Gastrocnemius medialis (tissue), 4 donors: ENCODE measurements at regions not wholly inside any gene's neighbourhood (a gene's known extent, or its start where the extent isn't known, plus 50 kb on each side); places are given as distances from the start of the nearest gene placed in this dataset.
"Not testable (repeated sequence)": the region's sequence is repeated elsewhere in the genome, so short reads cannot be mapped to it uniquely, and the experiment has no call there.

ENCODE experiments used
- ATAC-seq, 2 donors: fragments of 150-250 bp; one replicate each; pipeline ENCODE4 v1.9.1; 2016
- DNase-seq, 2 donors: peaks; one replicate each; pipeline ENCODE4 v3.0.0-alpha.2; 2019
- H3K27ac ChIP-seq, 4 donors: fragments of 200-600 bp; sonication (generic); 1 replicate in 1 of 4; 2 replicates in 3 of 4; pipeline ENCODE4 v1.5.1; 2016 to 2018; ENCODE audit warnings: mild to moderate bottlenecking in 2 of 4, moderate library complexity in 1 of 4
- H3K27me3 ChIP-seq, 3 donors: fragments of 200-600 bp; sonication (generic) in 2 of 3; 1 replicate in 1 of 3; 2 replicates in 2 of 3; pipeline versions ENCODE4 v1.5.1 to v1.6.0; 2016 to 2019; ENCODE audit warnings: mild to moderate bottlenecking in 1 of 3, moderate library complexity in 1 of 3
- H3K36me3 ChIP-seq, 2 donors: fragments of 200-600 bp; sonication (generic) in 1 of 2; one replicate each; pipeline ENCODE4 v1.5.1; 2017 to 2018
- H3K4me1 ChIP-seq, 2 donors: fragments of 200-600 bp; sonication (generic) in 1 of 2; one replicate each; pipeline ENCODE4 v1.5.1; 2016 to 2017; ENCODE audit warnings: mild to moderate bottlenecking in 2 of 2
- H3K4me3 ChIP-seq, 4 donors: fragments of 200-600 bp; sonication (generic) in 3 of 4; 1 replicate in 1 of 4; 2 replicates in 3 of 4; pipeline ENCODE4 v1.5.1; 2016 to 2019; ENCODE audit warnings: mild to moderate bottlenecking in 2 of 4
- H3K9me3 ChIP-seq, 3 donors: fragments of 200-600 bp; sonication (generic) in 2 of 3; 1 replicate in 1 of 3; 2 replicates in 2 of 3; pipeline ENCODE4 v1.5.1; 2016 to 2019
- POLR2A ChIP-seq, 2 donors: fragments of 450-650 bp; IDR thresholded peaks; one replicate each; pipeline ENCODE4 v1.6.1; 2017; ENCODE audit warnings: antibody characterized with exemption in 2 of 2, mild to moderate bottlenecking in 2 of 2, moderate library complexity in 2 of 2
- in situ Hi-C, 4 donors: fragments of 200-750 bp; cut with MboI; loops; one replicate each; pipeline versions ENCODE4 v1.15.0 to v1.8.0; 2017; ENCODE audit warnings: low sequenced_read_pairs in 4 of 4
- intact Hi-C: fragments of 100-400 bp; cut with DNase I; formaldehyde crosslinking; loops from one replicate; pipeline ENCODE4 v1.15.1; 2023; ENCODE audit warnings: low total_unique reads
- TF ChIP-seq, protein P1 (sequence below), 5 experiments: fragments of 450-650 bp in 3 of 5; fragments of 200-600 bp in 2 of 5; sonication (generic) in 2 of 5; IDR thresholded peaks in 4 of 5; conservative IDR thresholded peaks in 1 of 5; 1 replicate in 4 of 5; 2 replicates in 1 of 5; pipeline ENCODE4 v1.5.1; 2016 to 2019; ENCODE audit warnings: antibody characterized with exemption in 5 of 5, mild to moderate bottlenecking in 3 of 5, moderate library complexity in 3 of 5

DNA sequence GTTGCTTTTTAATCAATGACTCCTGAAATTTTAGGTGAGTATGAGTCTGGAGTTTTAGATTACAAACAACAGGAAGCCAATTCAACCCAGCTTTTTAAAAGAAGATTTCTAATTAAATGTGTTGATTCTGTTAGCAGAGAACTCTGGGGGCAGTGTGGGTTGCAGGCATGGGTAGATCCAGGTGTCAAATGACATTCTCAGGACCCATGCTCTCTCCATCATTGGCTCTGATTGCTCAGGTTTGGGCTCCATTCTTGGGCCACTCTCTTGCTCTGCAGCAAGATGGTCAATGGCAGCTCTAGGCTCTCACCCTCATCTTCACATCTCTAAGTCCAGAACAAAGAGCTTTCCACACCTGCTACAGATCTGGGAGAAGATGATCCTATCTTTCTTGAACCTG lies 463.7 kb downstream of the PREX1 start:
- TF ChIP-seq, protein P1, sequence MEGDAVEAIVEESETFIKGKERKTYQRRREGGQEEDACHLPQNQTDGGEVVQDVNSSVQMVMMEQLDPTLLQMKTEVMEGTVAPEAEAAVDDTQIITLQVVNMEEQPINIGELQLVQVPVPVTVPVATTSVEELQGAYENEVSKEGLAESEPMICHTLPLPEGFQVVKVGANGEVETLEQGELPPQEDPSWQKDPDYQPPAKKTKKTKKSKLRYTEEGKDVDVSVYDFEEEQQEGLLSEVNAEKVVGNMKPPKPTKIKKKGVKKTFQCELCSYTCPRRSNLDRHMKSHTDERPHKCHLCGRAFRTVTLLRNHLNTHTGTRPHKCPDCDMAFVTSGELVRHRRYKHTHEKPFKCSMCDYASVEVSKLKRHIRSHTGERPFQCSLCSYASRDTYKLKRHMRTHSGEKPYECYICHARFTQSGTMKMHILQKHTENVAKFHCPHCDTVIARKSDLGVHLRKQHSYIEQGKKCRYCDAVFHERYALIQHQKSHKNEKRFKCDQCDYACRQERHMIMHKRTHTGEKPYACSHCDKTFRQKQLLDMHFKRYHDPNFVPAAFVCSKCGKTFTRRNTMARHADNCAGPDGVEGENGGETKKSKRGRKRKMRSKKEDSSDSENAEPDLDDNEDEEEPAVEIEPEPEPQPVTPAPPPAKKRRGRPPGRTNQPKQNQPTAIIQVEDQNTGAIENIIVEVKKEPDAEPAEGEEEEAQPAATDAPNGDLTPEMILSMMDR (IDR thresholded peaks at IDR 0.05 in 4 of 5, conservative IDR thresholded peaks at IDR 0.05 in 1 of 5): no peak
- TF ChIP-seq POLR2A (IDR thresholded peaks at IDR 0.05): no peak
- Histone ChIP-seq H3K4me1 (no peaks in the 10 kb centered on the region), H3K27ac (no peak overlapping the region), H3K27me3 (no peaks in the 10 kb centered on the region), H3K36me3 (no peaks in the 10 kb centered on the region), H3K4me3 (no peak overlapping the region), H3K9me3 (no peaks in the 10 kb centered on the region)
- ATAC-seq (no peak), DNase-seq (no peak)
- intact Hi-C loops (no loop called here), in situ Hi-C loops (no loop called here)

DNA sequence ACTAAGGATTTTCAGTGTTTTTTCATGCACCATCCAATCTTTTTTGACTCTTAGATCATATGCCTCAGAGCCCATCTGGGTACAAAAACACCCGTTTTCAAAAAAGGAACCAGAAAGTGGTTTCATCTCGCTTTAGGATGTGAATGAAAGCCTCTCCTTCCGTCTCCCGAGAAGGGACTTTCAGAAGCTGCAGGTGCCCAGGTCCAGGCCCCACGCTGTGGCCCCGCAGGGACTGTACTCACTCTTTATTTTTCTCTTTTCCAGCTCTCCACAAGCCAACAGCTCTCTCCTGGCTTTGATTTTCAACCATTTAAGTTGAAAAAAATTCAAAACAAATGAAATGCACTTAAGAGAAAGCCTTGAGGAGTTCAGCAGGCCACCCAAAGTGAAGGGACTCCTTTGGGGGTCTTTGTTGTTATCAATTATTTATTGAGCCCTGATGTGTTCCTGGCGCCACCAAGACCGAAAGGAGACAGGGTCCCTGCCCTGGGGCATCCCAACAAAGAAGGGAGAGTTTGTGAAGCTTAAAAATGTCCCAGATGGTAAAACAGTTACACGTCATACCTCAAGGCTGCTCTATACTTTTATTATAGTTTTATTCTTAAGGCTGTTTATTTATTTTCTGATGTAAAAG lies 467.3 kb downstream of the PREX1 start:
- Histone ChIP-seq H3K9me3 (no peaks in the 10 kb centered on the region), H3K4me3 (no peak overlapping the region), H3K27me3 (no peaks in the 10 kb centered on the region), H3K27ac (no peak overlapping the region), H3K36me3 (no peaks in the 10 kb centered on the region), H3K4me1 (no peaks in the 10 kb centered on the region)
- no peak for TF ChIP-seq POLR2A (IDR thresholded peaks at IDR 0.05)
- TF ChIP-seq, protein P1 (IDR thresholded peaks at IDR 0.05 in 4 of 5, conservative IDR thresholded peaks at IDR 0.05 in 1 of 5): no peak
- intact Hi-C loops (no loop called here), in situ Hi-C loops (no loop called here)
- no peak for ATAC-seq
- no peak for DNase-seq

DNA sequence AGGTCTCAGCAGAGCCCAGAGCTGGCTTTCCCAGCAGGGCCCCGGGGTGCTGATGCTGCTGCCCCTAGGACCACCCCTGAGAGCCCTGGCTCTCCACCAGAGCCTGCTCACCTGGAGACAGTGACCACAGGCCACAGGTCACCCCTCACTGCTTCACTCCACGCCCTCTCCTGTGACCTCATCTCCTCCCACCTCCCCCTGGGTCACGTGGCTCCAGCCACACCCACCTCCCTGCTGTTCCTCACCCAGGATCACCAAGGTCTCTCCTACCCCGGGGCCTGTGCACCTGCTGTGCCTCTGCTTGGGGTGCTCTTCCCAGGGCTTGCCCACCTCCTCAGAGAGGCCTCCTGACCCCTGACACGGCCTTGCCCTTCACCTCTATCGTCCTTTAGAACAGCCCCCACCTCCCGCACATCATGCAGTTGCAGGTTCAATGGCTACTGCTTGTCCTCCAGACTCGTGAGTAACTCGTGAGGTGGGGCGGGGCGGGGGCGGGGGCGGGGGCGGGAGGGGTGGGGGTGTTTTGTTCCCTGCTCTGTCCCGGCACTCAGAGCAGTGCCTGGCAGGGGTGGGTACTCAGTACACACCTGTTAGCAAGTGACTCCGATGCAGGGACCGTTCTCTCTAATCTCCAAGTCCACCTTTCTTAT lies 468.0 kb downstream of the PREX1 start:
- Histone ChIP-seq H3K9me3 (no peaks in the 10 kb centered on the region), H3K4me1 (no peaks in the 10 kb centered on the region), H3K27me3 (no peaks in the 10 kb centered on the region), H3K4me3 (no peak overlapping the region), H3K27ac (no peak overlapping the region), H3K36me3 (no peaks in the 10 kb centered on the region)
- in situ Hi-C loops: no loop called here
- no peak for ATAC-seq
- TF ChIP-seq, protein P1 (IDR thresholded peaks at IDR 0.05 in 4 of 5, conservative IDR thresholded peaks at IDR 0.05 in 1 of 5): no peak
- TF ChIP-seq POLR2A (IDR thresholded peaks at IDR 0.05): no peak
- DNase-seq: no peak
- intact Hi-C loops: no loop called here

DNA sequence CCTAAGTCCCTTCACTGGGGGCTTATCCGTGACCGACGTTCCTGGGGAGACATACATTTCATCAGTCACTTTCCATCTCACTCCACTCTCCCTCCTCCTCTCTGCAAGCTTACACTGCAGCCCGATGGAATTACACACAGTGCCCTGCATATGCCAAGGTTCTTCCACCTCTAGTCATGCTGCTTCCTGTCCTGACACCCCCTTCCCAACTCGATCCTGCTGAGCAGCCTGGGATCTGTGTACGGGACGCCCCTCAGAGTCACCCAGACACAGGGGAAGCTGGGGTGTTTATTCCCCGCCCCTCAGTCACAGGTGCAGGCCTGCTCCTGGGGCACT lies 468.8 kb downstream of the PREX1 start:
- H3K27me3 ChIP-seq, ATAC-seq, H3K9me3 ChIP-seq, H3K4me3 ChIP-seq, H3K27ac ChIP-seq, in situ Hi-C loops, DNase-seq, H3K36me3 ChIP-seq, H3K4me1 ChIP-seq, intact Hi-C loops: not testable (repeated sequence)

DNA sequence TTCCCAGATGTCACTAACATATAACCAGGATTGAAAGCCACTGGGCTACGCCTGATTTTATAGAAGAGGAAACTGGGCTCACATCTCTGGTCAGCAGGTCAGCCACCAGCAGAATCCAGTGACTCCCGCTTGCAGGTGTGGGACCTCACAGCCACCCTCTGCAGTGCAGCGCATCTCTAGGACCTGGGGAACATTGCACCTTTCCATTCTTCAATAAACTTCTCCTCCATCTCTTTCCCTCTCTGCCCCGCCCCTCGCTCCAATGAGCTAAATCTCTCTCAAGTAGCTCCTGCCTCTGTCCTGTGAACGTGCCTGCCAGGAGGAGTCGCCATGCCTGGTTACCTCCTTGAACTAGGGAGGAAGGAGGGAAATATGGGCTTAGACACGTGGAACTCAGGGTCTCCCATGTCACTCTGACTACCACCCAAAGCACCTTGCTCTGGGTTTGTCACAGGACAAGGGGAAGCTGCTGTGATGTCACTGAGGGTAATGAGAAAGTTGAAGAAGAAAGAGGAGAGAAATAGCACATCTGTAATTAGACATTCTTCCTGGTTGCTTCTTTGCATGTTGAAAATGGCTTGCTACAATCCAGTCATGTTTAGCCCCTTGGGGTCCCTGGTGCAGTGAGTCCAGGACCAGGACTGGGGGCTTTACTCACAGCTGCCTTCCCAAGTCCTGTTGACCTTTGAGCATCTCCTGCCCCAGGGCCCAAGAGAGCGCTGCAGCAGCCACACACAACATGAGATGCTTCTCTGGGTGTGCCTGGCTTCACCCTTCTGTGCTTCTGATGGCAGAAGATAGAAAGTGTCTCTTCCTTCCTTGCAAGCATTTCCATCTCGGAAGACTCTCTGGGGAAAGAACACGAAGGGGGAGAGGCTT lies 469.4 kb downstream of the PREX1 start:
- intact Hi-C loops: no loop called here
- no peak for DNase-seq
- no peak overlapping the region for H3K27ac ChIP-seq
- no peak overlapping the region for H3K4me3 ChIP-seq
- H3K4me1 ChIP-seq: no peaks in the 10 kb centered on the region
- no peak for ATAC-seq
- H3K27me3 ChIP-seq: no peaks in the 10 kb centered on the region
- no peaks in the 10 kb centered on the region for H3K36me3 ChIP-seq
- in situ Hi-C loops: no loop called here
- no peaks in the 10 kb centered on the region for H3K9me3 ChIP-seq
- TF ChIP-seq POLR2A (IDR thresholded peaks at IDR 0.05): no peak
- TF ChIP-seq, protein P1 (IDR thresholded peaks at IDR 0.05 in 4 of 5, conservative IDR thresholded peaks at IDR 0.05 in 1 of 5): no peak
